ENCODE measurements at regions not wholly inside any gene's neighbourhood (a gene's known extent, or its start where the extent isn't known, plus 50 kb on each side); places are given as distances from the start of the nearest gene placed in this dataset.

GRCh38 chr3:16658004-16658924, 53.0 kb upstream of the DAZL start:
- Histone ChIP-seq H3K27me3 (ENCODE audit: control insufficient read depth in 1 of 2, insufficient read depth in 2 of 2, low read length in 2 of 2) (no peaks in the 10 kb centered on the region), H3K9me3 (ENCODE audit: control insufficient read depth in 1 of 2, insufficient read depth in 1 of 2, low read length in 2 of 2) (peaks cover 0 to 7% of the 10 kb centered on the region in 2 experiments), H3K4me3 (ENCODE audit: low read length) (no peak overlapping the region), H3K27ac (ENCODE audit: low read depth in 1 of 2, low read length in 2 of 2) (no peak overlapping the region), H3K36me3 (ENCODE audit: insufficient read depth, low read length) (no peaks in the 10 kb centered on the region), H3K4me1 (ENCODE audit: insufficient read depth, low read length) (no peaks in the 10 kb centered on the region)
- Mint-ChIP-seq H3K27me3 (no peaks in the 10 kb centered on the region), H3K9me3 (peaks cover 2% of the 10 kb centered on the region), H3K4me1 (ENCODE audit: low read depth) (no peaks in the 10 kb centered on the region), H3K27ac (no peak overlapping the region), H3K36me3 (ENCODE audit: low read depth) (no peaks in the 10 kb centered on the region), H3K4me3 (no peak overlapping the region)
- no peak for ATAC-seq (ENCODE audit: poor library complexity)
- intact Hi-C loops (cut with DNase I, micrococcal nuclease): no loop called here
- no peak for TF ChIP-seq CTCF (IDR thresholded peaks at IDR 0.05)
- ChIA-PET POLR2A (no interaction called here), CTCF (interaction anchor here (0.6 kb wide), 1 partner anchor 570 kb away, joined by 4 read pairs; no protein-coding TSS in a partner anchor)
- DNase-seq: no peak

- no peaks in the 10 kb centered on the region for H3K4me1 ChIP-seq (ENCODE audit: insufficient read depth, low read length)
- H3K9me3 Mint-ChIP-seq: peaks cover 2% of the 10 kb centered on the region
- no peaks in the 10 kb centered on the region for H3K36me3 ChIP-seq (ENCODE audit: insufficient read depth, low read length)
- H3K4me3 Mint-ChIP-seq: no peak overlapping the region
- H3K27me3 Mint-ChIP-seq: peaks cover 8% of the 10 kb centered on the region
- intact Hi-C loops (cut with DNase I, micrococcal nuclease): no loop called here
- H3K27ac ChIP-seq (ENCODE audit: low read depth in 1 of 2, low read length in 2 of 2): no peak overlapping the region
- no peaks in the 10 kb centered on the region for H3K4me1 Mint-ChIP-seq (ENCODE audit: low read depth)
- no peak overlapping the region for H3K27ac Mint-ChIP-seq
- ATAC-seq (ENCODE audit: poor library complexity) (no peak), DNase-seq (no peak)
- H3K4me3 ChIP-seq (ENCODE audit: low read length): no peak overlapping the region
- TF ChIP-seq CTCF (IDR thresholded peaks at IDR 0.05): no peak
- H3K36me3 Mint-ChIP-seq (ENCODE audit: low read depth): no peaks in the 10 kb centered on the region
- ChIA-PET POLR2A (no interaction called here), CTCF (no interaction called here)
- peaks cover 0 to 7% of the 10 kb centered on the region in 2 experiments for H3K9me3 ChIP-seq (ENCODE audit: control insufficient read depth in 1 of 2, insufficient read depth in 1 of 2, low read length in 2 of 2)
- H3K27me3 ChIP-seq (ENCODE audit: control insufficient read depth in 1 of 2, insufficient read depth in 2 of 2, low read length in 2 of 2): peaks cover 4 to 5% of the 10 kb centered on the region in 2 experiments
Measured at GRCh38 chr3:16658925-16659793, 53.9 kb upstream of the DAZL start.

GRCh38 chr3:16663854-16664712, 58.9 kb upstream of the DAZL start:
- intact Hi-C loops (cut with DNase I, micrococcal nuclease): no loop called here
- CTCF ChIA-PET: no interaction called here
- no peaks in the 10 kb centered on the region for H3K4me1 Mint-ChIP-seq (ENCODE audit: low read depth)
- H3K4me3 Mint-ChIP-seq: no peak overlapping the region
- DNase-seq (no peak), ATAC-seq (ENCODE audit: poor library complexity) (no peak)
- Histone ChIP-seq H3K4me1 (ENCODE audit: insufficient read depth, low read length) (no peaks in the 10 kb centered on the region), H3K4me3 (ENCODE audit: low read length) (no peak overlapping the region), H3K27ac (ENCODE audit: low read depth in 1 of 2, low read length in 2 of 2) (no peak overlapping the region), H3K27me3 (ENCODE audit: control insufficient read depth in 1 of 2, insufficient read depth in 2 of 2, low read length in 2 of 2) (peaks cover 4 to 5% of the 10 kb centered on the region in 2 experiments), H3K9me3 (ENCODE audit: control insufficient read depth in 1 of 2, insufficient read depth in 1 of 2, low read length in 2 of 2) (peaks cover 0 to 7% of the 10 kb centered on the region in 2 experiments), H3K36me3 (ENCODE audit: insufficient read depth, low read length) (no peaks in the 10 kb centered on the region)
- H3K27ac Mint-ChIP-seq: no peak overlapping the region
- H3K27me3 Mint-ChIP-seq: peaks cover 8% of the 10 kb centered on the region
- POLR2A ChIA-PET: no interaction called here
- TF ChIP-seq CTCF (IDR thresholded peaks at IDR 0.05): no peak
- no peaks in the 10 kb centered on the region for H3K36me3 Mint-ChIP-seq (ENCODE audit: low read depth)
- peaks cover 2% of the 10 kb centered on the region for H3K9me3 Mint-ChIP-seq
